ENCODE measurements at regions not wholly inside any gene's neighbourhood (a gene's known extent, or its start where the extent isn't known, plus 50 kb on each side); places are given as distances from the start of the nearest gene placed in this dataset.

DNA sequence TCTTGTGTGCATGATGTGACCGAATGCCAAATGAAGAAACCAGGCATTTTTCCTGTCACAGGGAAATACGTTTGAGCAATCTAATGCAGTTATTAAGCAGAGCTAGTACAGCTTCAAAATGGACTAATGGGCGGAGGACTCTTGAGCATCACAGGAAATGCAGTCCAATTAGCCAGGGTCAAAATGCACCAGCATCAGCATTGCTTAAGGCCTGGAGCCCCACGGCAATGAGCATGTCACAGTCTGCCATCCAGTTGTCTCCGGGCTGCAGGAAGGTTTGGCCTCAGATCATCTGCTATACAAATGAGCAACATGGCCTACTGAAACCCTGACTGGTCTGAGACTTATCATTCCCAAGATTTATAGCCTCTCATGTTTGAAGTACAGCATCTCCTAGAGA, 652.1 kb upstream of the SLC35B3 start:
- TF ChIP-seq, protein P1, sequence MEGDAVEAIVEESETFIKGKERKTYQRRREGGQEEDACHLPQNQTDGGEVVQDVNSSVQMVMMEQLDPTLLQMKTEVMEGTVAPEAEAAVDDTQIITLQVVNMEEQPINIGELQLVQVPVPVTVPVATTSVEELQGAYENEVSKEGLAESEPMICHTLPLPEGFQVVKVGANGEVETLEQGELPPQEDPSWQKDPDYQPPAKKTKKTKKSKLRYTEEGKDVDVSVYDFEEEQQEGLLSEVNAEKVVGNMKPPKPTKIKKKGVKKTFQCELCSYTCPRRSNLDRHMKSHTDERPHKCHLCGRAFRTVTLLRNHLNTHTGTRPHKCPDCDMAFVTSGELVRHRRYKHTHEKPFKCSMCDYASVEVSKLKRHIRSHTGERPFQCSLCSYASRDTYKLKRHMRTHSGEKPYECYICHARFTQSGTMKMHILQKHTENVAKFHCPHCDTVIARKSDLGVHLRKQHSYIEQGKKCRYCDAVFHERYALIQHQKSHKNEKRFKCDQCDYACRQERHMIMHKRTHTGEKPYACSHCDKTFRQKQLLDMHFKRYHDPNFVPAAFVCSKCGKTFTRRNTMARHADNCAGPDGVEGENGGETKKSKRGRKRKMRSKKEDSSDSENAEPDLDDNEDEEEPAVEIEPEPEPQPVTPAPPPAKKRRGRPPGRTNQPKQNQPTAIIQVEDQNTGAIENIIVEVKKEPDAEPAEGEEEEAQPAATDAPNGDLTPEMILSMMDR (IDR thresholded peaks at IDR 0.05 in 4 of 5, conservative IDR thresholded peaks at IDR 0.05 in 1 of 5) = no peak
- TF ChIP-seq POLR2A (IDR thresholded peaks at IDR 0.05) = no peak

All from gastrocnemius medialis (tissue), 4 donors.